ENCODE measurements at regions not wholly inside any gene's neighbourhood (a gene's known extent, or its start where the extent isn't known, plus 50 kb on each side); places are given as distances from the start of the nearest gene placed in this dataset.

DNA sequence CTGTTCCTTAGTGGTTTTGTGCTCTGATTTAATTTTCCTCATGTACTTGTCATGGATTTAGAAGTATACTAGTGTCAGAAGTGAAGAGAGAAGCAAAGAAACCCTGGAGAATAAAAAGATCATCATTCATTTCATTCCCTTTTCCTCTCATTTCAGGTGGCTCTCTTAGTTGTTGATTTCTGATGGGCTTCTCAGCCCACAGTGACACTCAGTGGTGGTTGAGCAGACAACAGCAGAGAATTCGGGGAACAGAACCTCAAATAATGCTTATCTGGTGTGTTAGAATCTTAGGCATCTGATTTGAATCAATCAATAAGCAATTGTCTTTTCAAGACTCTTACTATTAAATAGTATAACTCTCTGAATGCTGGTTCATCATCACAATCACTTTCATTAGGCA lies 1289.4 kb downstream of the FAM181B start:
- TF ChIP-seq, protein P1, sequence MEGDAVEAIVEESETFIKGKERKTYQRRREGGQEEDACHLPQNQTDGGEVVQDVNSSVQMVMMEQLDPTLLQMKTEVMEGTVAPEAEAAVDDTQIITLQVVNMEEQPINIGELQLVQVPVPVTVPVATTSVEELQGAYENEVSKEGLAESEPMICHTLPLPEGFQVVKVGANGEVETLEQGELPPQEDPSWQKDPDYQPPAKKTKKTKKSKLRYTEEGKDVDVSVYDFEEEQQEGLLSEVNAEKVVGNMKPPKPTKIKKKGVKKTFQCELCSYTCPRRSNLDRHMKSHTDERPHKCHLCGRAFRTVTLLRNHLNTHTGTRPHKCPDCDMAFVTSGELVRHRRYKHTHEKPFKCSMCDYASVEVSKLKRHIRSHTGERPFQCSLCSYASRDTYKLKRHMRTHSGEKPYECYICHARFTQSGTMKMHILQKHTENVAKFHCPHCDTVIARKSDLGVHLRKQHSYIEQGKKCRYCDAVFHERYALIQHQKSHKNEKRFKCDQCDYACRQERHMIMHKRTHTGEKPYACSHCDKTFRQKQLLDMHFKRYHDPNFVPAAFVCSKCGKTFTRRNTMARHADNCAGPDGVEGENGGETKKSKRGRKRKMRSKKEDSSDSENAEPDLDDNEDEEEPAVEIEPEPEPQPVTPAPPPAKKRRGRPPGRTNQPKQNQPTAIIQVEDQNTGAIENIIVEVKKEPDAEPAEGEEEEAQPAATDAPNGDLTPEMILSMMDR (IDR thresholded peaks at IDR 0.05; ENCODE audit: insufficient read depth, missing control alignments): peak; percentile 49
- no peak for DNase-seq (ENCODE audit: insufficient read length, low spot score)

GRCh38 chr11:81432333-81432732 lies 1301.3 kb downstream of the FAM181B start:
- TF ChIP-seq, protein P1 (IDR thresholded peaks at IDR 0.05; ENCODE audit: insufficient read depth, missing control alignments): no peak
- FAIRE-seq (no peak), DNase-seq (ENCODE audit: insufficient read length, low spot score) (no peak)

More for the DNA sequence above, 1289.4 kb downstream of the FAM181B start:
- FAIRE-seq: no peak

GRCh38 chr11:81424822-81425221 lies 1308.8 kb downstream of the FAM181B start:
- DNase-seq (ENCODE audit: insufficient read length, low spot score) (no peak), FAIRE-seq (no peak)
- TF ChIP-seq, protein P1 (IDR thresholded peaks at IDR 0.05; ENCODE audit: insufficient read depth, missing control alignments): no peak

DNA sequence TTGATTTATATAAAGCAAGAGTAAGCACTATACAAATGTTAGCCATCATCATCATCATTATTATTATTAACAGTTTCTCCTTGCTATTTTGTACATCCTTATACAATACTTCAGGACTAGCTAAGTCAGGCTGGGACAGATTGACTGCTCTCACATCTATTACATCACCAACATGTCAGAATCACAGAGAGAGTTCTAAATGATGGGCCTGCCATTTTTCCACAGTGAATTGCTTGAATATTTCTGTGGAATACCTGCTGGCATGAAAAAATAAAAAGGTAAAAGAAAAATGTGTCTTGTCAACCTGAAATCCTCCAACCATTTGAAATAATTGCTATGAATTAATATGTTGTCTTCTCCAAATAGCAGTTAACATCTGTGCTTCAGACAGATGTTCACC lies 1311.3 kb downstream of the FAM181B start:
- FAIRE-seq (no peak), DNase-seq (ENCODE audit: insufficient read length, low spot score) (no peak)
- TF ChIP-seq, protein P1 (IDR thresholded peaks at IDR 0.05; ENCODE audit: insufficient read depth, missing control alignments): no peak

DNA sequence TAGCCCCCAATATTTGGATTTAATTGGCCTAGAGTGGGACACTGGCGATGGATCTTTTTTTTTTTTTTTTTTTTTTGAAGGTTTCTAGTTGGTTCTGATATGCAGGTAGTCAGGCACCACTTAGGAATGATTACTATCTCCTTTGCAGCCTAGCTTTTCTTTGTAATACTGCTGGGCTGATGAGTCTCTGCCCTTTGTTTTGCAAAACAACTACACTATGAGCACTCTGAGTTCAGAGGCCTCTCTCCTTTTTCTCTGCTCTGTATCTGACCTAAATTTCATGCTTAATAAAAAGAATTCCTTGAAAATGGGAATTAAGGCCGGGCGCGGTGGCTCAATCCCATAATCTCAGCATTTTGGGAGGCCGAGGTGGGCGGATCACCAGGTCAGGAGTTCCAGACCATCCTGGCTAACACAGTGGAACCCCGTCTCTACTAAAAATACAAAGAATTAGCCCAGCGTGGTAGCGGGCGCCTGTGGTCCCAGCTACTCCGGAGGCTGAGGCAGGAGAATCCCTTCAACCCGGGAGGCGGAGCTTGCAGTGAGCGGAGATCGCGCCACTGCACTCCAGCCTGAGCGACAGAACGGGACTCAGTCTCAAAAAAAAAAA lies 1312.3 kb downstream of the FAM181B start:
- TF ChIP-seq, protein P1 (IDR thresholded peaks at IDR 0.05; ENCODE audit: insufficient read depth, missing control alignments): no peak
- DNase-seq (ENCODE audit: insufficient read length, low spot score): no peak
- FAIRE-seq: no peak

- DNase-seq (ENCODE audit: insufficient read length, low spot score) (no peak), FAIRE-seq (no peak)
- TF ChIP-seq, protein P1 (IDR thresholded peaks at IDR 0.05; ENCODE audit: insufficient read depth, missing control alignments): peak; percentile 46
Observed at GRCh38 chr11:81420668-81421250, 1312.9 kb downstream of the FAM181B start.

DNA sequence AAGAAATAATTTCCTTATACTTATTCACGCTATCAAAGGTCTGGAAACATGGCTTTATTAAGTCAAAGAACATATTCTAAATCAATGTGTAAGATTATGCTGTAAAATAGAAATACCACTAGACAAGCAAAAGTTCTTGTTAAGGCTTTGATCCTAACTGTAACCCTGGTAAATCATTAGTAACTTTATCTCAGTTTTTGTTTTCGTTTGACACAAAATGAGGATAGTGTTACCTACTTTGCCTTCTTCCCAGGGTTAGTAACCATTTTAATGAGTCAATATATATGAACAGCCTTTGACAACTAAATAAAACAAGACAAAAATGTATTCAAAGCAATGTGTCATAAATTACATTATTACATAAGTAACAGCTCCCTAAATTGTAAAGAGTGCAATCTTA lies 1336.3 kb downstream of the FAM181B start:
- FAIRE-seq (no peak), DNase-seq (ENCODE audit: insufficient read length, low spot score) (no peak)
- TF ChIP-seq, protein P1 (IDR thresholded peaks at IDR 0.05; ENCODE audit: insufficient read depth, missing control alignments): no peak
